CD4-positive, alpha-beta T cell treated with Interleukin-12 subunit alpha and Interleukin-12 subunit beta, for 1 hour (primary cell): ENCODE measurements at regions not wholly inside any gene's neighbourhood (a gene's known extent, or its start where the extent isn't known, plus 50 kb on each side); places are given as distances from the start of the nearest gene placed in this dataset.
"Not testable (repeated sequence)": the region's sequence is repeated elsewhere in the genome, so short reads cannot be mapped to it uniquely, and the experiment has no call there.

ENCODE experiments used
- DNase-seq: peaks from one replicate; pipeline ENCODE4 v3.0.0-alpha.2; 2020

DNA sequence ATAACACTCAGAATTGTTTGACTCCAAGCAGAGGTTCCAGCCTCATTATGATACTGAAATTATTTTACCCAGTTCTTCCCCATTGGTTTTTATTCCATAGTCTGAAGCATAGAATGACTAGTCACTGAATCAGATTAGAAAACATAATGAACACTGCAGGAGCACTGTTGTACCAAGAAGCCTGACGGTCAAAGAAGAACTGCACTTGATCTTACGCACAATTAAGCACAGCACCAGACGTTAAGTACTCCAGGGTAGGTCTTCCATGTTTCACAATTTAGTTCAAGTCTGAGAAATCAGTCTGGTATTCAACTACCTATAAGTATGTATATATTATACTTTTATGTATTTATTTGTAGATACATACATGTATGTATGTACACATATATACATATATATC is 973.5 kb upstream of the SPRY2 start:
- no peak for DNase-seq

DNA sequence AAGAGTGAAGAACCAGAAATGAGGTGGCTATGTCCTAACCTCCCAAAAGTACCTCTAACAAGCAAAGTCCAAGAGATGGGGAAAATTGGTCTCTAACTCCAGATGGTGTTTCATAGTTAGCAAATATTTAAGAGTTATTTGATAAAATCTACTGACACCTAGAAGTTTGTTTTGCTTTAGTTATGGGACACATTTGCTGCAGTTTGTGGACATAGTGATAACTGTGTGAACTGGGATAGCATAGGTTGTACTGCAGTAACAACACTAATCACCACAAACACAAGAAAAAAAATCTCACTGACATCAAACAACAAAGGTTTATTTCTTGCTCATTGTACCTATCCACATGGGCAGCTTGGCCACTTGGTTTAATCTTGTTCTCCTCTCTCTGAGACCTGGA is 965.0 kb upstream of the SPRY2 start:
- DNase-seq, result no peak

DNA sequence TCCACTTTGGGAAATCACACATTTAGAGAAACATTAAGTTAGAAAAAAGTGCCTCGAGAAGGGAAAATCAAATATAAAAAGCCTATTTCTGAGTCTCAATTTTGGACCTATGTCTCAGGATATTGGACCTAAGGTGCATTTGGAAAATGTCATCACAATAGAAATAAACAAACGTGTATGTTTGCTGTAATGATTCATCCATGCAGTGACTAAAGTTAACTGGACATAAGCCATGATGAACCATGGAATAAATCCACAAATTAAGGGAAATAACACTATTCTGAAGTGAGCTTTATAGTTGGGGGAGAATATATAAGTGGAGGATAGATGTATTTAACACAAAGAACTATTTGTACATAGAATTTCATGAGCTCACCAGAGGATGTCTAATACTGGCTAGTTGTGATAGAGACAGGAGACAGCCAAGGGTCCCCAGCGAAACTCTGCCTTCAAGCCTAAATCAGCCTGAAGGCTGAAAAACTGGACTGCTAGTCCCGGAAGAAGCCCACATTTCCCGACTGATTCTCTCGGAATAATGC is 963.3 kb upstream of the SPRY2 start:
- no peak for DNase-seq

DNA sequence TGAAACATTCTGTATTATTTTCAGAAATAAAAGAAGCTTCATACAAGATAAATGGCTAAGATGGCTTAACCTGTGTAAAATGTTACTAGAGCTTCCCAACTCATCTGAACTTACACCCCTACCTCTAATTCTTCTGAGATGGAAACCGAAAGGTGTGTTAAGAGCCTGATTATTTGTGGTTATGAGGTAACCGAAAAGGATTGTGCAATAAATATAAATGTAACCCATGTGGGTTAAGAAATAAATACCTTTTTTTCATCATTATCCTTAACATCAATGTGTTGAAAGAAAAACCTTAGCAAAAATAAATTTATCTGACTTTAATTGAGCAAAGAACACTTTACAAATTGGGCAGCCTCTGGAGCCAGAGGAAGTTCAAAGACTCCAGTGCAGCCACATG is 961.8 kb upstream of the SPRY2 start:
- DNase-seq, result no peak

DNA sequence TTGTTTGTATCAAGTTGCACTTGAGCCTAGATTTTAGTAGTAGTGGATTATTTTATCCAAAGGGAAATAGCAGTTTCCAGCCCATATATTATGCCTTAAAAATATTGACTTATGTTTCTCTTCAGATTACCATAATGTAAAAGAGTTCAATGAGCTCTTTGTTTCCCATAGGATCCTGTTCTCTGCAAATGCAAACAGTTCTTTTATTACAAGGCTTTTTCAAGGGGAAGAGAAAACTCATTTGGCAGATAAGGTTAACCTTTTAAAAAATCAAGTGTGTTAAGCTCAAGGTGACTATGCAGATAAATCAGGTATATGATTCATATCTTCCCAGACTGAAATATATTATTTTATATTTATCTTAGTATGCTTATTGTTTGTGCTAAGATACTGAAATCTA is 961.2 kb upstream of the SPRY2 start:
- no peak for DNase-seq

DNA sequence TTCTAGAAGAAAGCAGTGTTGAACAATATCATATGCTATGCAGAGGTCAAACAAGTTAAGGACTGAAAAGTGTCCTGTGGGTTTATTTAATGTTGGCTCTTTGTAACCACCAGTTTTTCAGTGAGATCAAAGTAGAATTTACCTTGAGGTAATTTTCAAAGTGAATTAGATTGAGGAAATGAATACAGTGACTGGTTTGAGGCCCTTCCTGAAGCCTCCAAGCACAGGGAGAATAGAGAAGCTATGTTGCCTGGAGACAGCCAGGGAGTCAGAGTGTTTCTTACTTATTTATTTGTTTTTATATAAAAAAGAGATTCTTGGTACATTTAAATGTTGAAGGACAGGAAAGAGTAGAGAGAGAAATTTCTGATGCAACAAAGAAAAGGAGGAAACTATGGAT is 954.3 kb upstream of the SPRY2 start:
- no peak for DNase-seq

DNA sequence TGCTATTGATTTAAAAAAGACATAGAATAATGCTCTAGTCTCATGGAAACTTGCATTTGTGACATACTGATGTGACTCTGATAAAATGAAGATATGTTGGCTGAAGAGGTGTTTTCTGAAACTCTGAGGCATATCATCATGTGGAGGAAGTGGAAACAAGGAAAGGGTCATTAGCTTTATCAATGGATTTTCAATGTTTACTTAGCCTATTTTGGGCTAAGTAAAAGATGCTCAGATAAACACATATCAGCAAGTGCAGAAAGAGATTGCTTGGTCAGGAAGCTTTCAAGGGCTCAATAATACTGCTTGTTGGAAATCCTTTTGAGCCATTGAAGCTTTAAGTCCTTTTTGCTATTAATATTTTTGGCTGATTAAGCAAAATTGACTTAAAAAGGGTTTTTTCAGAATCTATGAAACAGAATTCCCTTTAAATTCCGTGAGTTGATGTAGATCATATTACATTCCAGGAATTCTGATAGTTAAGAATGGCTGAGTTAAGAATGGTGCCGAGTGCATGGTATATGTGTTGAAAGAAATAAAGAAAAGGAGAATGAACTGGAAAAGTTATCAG is 952.8 kb upstream of the SPRY2 start:
- no peak for DNase-seq

DNA sequence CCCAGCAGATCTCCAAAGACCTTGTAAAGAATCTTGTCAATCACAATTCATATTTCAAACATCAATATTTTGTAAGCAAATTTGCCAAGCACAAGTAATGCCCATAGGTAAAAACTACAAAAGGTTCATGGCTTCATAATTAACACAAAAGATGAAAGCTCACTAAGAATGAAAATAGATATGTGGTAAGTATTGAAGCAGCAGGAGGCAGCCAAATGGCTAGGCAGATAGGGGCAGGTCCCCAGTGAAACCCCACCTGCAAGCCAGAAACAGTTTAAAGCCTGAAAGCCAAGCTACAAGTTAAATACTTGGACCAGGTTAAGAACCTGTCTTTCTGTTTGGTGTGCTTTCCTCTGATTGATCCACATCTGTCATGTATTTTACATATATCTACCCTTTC is 942.6 kb upstream of the SPRY2 start:
- DNase-seq, result no peak

DNA sequence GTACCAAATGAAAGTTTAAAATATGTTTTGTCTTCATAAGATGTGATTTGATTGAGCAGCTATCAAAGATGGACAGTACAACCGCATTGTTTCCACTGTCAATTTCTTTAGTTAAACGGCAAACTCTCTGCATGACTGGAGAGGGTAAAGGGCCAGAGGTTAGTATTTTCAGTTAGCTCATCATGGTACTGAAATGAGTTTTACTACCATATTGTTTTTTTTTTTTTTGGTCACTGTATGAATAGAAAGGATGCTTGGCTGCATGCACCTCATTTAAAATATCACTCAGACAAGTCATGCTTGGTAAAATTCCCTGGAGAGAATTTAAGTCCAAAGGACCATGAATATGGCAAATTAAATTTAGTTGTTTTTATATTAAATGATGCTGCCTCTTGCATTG is 942.1 kb upstream of the SPRY2 start:
- no peak for DNase-seq

DNA sequence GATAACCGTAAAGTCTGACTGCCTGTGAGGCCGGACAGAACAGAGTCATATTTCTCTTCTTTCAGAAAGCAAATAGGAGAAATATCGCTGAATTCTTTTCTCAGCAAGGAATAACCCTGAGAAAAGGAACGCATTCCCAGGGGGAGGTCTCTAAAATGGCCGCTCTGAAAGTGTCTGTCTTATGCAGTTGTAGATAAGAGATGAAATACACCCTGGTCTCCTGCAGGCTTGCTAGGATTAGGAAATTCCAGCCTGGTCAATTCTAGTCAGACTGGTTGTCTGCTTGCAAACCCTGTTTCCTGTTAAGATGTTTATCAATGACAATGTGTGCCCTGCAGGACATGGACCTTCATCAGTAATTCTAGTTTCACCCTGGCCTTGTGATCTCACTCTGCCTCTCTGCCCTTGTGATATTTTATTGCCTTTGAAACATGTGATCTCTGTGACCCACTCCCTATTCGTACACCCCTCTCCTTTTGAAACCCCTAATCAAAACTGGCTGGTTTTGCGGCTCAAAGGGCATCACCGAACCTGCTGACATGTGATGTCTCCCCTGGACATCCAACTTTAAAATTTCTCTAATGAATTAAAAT is 934.8 kb upstream of the SPRY2 start:
- no peak for DNase-seq

DNA sequence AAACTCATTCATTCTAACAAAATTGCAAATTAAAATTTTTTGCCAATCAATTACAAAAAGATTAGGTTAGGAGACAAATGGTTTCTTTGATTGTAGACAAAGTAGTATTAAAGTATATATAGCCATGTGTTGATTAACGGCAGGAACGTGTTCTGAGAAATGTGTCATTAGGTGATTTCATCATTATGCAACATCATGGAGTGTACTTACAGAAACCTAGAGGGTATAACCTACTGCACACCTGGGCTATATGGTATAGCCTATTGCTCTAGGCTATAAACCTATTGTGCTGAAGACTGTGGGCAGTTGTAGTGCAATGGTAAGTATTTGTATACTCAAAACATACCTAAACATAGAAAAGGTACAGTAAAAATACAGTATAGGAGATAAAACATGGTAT is 906.8 kb upstream of the SPRY2 start:
- no peak for DNase-seq

DNA sequence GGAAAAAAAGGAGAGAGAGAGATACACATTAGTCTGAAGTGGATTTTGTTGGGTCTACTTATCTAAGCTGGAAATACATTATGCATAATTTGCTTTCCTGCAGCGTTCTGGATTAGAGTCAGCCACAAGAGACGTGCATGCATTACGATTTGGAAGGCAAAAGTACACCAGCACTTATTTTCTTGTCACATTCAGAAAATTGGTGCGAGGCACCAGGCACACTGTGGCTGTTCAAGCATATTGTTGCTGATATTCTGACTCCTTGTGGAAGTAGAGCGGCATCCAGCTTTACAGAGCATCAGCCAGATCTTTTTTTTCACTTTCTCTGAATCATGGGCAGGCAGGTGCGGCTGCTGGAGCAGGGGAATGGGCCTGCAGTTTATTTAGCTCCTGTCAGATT is 905.6 kb upstream of the SPRY2 start:
- DNase-seq, result no peak

DNA sequence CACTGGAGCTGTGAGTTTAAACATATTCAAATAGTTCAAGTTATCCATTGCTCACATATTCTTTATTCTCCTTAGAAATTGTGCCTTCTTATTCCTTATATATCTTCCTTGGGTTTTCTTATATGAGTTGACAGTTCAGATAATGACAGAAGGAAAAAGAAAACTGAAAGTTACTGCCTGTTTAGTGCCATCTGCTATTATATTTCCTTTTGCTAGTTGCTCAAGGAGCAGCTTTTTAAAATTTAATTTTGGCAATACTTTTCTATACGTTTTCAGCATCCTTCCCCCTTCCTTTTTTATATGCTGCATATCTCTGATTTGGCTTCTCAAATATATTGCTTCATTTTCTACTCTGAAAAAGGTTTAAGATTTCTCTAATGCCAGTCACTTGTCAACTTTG is 903.1 kb upstream of the SPRY2 start:
- no peak for DNase-seq

DNA sequence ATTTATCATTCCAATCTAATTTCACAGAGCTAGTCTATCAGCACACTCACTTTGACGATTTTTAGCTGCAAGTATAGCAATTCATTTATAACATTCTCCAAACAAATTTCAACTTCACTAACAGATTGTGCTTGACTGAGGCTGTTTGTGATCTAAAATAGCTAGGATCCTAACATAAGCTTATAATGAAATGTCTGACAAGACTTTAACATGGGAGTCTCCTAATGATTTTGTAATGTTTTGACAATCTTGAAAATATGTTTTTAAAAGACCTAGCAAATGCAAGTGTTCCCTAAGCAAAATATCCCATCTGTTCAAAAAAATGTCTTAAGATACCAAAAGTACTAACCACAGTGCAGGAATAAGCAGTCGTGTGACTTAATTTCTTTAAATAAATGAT is 889.5 kb upstream of the SPRY2 start:
- DNase-seq, result no peak

DNA sequence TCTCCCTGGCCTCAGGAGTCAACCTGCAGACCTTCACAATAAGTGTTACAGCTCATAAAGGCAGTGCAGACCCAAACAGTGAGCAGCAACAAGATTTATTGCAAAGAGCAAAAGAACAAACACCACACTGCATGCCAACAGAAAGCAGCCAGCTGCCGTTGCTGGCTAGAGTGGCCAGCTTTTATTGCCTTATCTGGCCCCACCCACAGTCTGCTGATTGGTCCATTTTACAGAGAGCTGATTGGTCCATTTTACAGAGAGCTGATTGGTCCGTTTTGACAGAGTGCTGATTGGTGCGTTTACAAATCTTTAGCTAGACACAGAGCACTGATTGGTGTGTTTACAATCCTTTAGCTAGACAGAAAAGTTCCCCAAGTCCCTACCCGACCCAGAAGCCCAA is 885.9 kb upstream of the SPRY2 start:
- DNase-seq, result not testable (repeated sequence)

DNA sequence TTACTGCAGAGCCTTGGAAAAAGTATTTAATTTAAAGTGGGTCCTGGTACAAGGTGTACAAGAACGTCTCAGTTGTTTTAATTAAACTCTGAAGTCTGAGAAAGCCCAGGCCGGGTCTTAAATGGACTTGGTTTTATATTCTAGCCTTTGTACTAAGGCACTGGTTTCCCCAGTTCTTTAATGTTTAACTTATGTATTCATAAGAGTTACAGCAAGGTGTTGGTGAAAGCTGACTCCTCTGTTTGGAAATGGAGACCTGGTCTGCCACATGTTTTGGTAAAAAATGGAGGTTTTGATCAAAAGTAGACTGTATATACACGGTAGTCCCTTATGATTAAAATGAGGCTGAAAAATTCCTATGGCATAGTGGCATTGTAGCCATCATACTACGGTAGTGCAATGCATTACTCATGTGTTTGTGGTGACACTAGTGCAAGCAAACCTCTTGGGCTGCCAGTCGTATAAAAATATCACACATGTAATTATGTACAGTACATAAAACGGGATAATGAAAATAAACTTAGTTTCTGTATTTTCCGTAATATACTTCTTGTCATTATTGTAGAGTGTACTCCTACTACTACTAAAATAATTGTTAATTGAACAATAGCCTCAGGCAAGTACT is 883.4 kb upstream of the SPRY2 start:
- no peak for DNase-seq

DNA sequence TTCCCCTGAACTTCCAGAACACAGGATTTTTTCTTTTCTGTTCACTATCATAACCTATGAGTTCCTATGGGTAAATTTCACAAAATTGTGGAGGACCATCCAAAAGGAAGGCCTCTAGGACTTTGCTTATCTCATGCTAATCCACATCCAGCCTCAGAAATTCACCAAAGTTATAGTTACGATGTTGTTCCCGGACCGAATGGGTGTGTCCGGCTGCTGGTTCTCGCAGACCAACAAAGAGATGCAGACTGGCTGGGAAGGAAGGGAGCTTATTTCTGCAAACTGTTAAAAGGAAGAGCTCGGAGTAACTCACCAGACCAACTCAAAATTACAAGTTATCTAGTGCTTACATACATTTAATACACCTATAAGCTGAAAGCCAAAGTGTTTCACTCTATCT is 882.9 kb upstream of the SPRY2 start:
- no peak for DNase-seq

DNA sequence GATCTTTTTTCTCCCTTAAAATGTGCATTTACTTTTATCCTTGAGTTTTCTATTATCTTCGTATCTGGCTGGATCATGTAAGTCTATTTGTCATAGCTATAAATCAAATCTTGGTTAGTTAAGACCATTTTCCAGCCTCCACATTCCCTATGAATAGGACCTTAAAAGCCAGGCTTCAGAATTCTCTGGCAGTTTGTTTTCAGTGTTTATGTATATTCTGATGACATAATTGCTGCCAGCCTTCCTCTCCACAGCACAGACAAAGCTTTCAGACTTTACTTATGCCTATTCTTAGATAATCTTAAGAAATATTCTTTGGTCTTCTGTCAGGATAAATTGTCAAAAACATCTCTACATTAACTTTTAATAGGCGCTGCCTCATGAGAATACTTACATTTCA is 870.8 kb upstream of the SPRY2 start:
- DNase-seq, result no peak

DNA sequence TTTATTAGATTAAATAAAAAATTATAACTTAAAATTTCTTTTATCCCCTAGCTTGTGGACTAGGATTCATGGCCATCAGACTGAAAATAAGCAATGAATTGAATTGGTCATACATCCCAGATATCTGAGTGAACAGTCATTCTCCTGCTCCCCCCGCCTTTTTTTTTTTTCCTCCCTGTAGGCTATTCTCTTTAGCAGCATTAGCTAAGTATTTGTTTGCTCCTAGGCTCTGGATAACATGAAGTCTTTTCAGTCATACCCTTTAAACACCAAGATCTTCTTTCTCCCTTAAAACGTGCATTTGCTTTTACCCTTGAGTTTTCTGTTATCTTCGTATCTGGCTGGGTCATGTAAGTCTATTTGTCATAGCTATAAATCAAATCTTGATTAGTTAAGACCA is 866.7 kb upstream of the SPRY2 start:
- DNase-seq, result no peak

DNA sequence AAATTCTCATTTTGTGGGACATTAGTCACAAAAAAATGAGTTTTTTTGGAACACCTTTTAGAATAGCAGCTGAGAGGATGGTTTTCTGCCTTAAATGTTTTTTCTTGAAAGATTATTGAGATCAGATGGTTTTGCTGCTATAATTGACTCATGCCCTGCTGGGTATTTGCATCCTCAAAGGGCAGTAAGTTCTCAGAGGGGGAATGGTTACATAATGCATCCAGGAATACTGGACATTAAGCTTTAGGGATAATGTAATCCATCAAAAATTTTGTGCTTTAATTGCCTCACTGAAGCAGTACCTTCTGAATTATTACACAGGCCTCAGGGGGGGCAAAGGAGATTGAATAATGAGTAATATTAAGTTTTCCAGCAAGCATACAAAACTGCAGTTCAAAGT is 866.3 kb upstream of the SPRY2 start:
- no peak for DNase-seq

DNA sequence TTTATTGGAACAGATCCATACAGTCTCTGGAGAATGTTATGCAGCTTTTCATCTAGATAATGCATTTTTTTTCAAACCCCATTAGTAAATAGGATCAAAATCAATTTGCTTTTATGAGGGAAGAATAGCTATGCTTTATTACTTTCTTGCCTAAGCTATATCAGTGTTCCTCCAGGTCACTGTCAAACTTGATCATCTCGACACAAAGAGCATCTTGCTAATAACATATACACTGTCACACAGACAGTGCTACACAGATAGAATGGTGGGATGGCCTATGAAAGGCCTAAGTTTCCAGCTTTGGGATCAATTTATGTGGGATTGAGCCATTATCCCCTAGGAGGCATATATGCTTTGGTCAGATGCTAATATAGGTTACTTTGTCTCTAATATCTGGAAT is 862.9 kb upstream of the SPRY2 start:
- no peak for DNase-seq

DNA sequence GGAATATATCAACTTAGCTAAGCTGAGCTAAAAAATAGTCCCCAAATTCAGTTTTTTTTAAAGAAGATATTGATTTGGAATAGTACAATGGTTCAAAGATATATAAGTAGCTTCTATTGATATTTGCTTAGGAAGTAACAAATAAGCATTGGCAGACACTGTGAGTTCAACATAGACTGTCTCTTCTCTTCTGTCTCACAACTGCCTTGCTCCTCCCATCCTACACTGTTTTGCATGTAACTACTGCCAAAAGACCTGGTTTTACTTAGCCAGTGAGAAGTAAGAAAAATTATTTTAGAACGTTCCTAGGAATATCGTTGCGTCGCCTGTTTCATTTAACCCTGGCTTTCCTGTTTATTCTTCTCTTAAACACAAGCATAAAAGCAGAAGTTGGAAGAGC is 859.0 kb upstream of the SPRY2 start:
- no peak for DNase-seq

DNA sequence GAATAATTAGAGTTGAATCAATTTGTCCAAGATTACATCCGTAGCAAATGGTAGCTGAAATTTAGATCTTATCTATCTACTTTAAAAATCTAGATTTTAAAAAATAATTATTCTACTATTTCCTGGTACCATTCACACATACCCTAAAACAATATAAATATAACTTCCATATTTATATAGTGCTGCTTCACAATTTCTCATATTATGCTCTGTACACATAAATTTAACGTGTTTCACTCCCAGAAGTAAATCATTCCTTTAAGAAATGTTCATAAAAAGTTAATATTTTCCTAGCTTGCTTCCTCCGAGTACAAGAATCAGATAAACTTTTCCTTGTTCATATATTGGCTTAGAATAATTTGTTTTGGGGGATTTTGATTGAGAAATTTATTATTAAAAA is 857.0 kb upstream of the SPRY2 start:
- DNase-seq, result no peak

DNA sequence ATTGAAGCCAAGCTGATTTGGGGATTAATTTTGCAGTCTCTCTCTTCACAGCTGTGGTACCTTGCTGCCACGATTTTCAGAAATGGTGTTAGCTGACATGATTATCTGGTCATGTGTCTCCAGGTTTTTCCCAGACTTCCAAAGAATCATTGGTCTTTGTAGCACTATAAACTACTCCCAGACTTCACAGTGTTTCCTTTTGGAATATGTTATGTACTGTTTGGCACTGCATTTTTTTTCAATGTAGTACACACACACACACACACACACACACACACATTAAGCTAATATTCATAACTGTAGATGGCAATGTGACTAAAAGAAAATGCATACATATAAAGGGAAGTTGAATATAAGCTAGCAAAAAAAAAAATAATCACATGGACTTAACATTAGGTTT is 856.6 kb upstream of the SPRY2 start:
- no peak for DNase-seq

DNA sequence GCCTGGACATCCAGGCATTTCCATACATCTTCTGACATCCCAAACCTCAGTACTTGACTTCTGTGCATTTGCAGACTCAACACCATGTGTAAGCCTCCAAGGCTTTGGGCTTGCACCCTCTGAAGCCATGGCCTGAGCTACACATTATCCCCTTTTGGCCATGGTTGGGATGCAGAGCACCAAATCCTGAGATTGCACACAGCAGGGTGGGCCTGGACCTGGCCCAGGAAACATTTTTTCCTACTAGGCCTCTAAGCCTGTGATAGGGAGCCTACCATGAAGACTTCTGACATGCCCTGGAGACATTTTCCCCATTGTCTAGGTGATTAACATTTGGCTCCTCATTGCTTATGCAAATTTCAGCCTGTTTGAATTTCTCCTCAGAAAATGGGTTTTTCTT is 853.4 kb upstream of the SPRY2 start:
- DNase-seq, result no peak
